ENCODE measurements at regions not wholly inside any gene's neighbourhood (a gene's known extent, or its start where the extent isn't known, plus 50 kb on each side); places are given as distances from the start of the nearest gene placed in this dataset.
"Not testable (repeated sequence)": the region's sequence is repeated elsewhere in the genome, so short reads cannot be mapped to it uniquely, and the experiment has no call there.

- H3K4me3 ChIP-seq; H3K9me3 ChIP-seq; H3K36me3 ChIP-seq (replicated peaks in 1 of 2; ENCODE audit: insufficient read depth in 1 of 2, low read depth in 2 of 2); DNase-seq; H3K27me3 ChIP-seq; H3K4me1 ChIP-seq; intact Hi-C loops (cut with DNase I); H3K27ac ChIP-seq; ATAC-seq: not testable (repeated sequence)
Measured at GRCh38 chr13:24950611-24951010, 145.3 kb upstream of the PABPC3 start.

GRCh38 chr13:24967970-24968369 lies 128.0 kb upstream of the PABPC3 start:
- H3K4me1 ChIP-seq; H3K27me3 ChIP-seq; intact Hi-C loops (cut with DNase I); H3K27ac ChIP-seq; H3K4me3 ChIP-seq; H3K36me3 ChIP-seq (replicated peaks in 1 of 2; ENCODE audit: insufficient read depth in 1 of 2, low read depth in 2 of 2); H3K9me3 ChIP-seq; ATAC-seq; DNase-seq: not testable (repeated sequence)
- 4 to 11% methylated on average over 5 of the region's 5 CpGs for WGBS, 2 donors

- H3K27ac ChIP-seq; H3K27me3 ChIP-seq; intact Hi-C loops (cut with DNase I); ATAC-seq; H3K4me3 ChIP-seq; H3K9me3 ChIP-seq; H3K36me3 ChIP-seq (replicated peaks in 1 of 2; ENCODE audit: insufficient read depth in 1 of 2, low read depth in 2 of 2); H3K4me1 ChIP-seq: not testable (repeated sequence)
- 23 to 31% methylated on average over 2 of the region's 2 CpGs for WGBS, 2 donors
- peak in 4 of 7 experiments; percentile 14 to 59 (median 32) for TF ChIP-seq CTCF (IDR thresholded peaks at IDR 0.05)
- peak in 3 of 4 donors; percentile 11 to 30 (median 20) for DNase-seq
Measured at GRCh38 chr13:24968416-24968815, 127.5 kb upstream of the PABPC3 start.

GRCh38 chr13:24973102-24973501 lies 122.8 kb upstream of the PABPC3 start:
- H3K4me1 ChIP-seq; ATAC-seq; H3K9me3 ChIP-seq; DNase-seq; H3K27me3 ChIP-seq; H3K27ac ChIP-seq; H3K36me3 ChIP-seq (replicated peaks in 1 of 2; ENCODE audit: insufficient read depth in 1 of 2, low read depth in 2 of 2); H3K4me3 ChIP-seq; intact Hi-C loops (cut with DNase I): not testable (repeated sequence)
- 75 to 79% methylated on average over 9 of the region's 9 CpGs for WGBS, 2 donors

GRCh38 chr13:24981181-24981803 lies 114.6 kb upstream of the PABPC3 start:
- DNase-seq; H3K9me3 ChIP-seq; H3K27me3 ChIP-seq; H3K4me1 ChIP-seq; intact Hi-C loops (cut with DNase I); H3K36me3 ChIP-seq (replicated peaks in 1 of 2; ENCODE audit: insufficient read depth in 1 of 2, low read depth in 2 of 2); H3K27ac ChIP-seq; ATAC-seq; H3K4me3 ChIP-seq: not testable (repeated sequence)
- WGBS, 2 donors, result 40 to 55% methylated on average over 3 of the region's 3 CpGs

- no peak for ATAC-seq
- no peak for TF ChIP-seq CTCF (IDR thresholded peaks at IDR 0.05)
- TF ChIP-seq POLR2A (IDR thresholded peaks at IDR 0.05), result no peak
- H3K27me3 ChIP-seq, result peaks cover 0 to 8% of the 10 kb centered on the region in 2 donors
- no peaks in the 10 kb centered on the region for H3K36me3 ChIP-seq (replicated peaks in 1 of 2; ENCODE audit: insufficient read depth in 1 of 2, low read depth in 2 of 2)
- H3K4me1 ChIP-seq, result no peaks in the 10 kb centered on the region
- H3K4me3 ChIP-seq, result no peak overlapping the region
- DNase-seq, result peak in 2 of 4 donors; percentile 7 to 26
- no peaks in the 10 kb centered on the region for H3K9me3 ChIP-seq
- no peak overlapping the region for H3K27ac ChIP-seq
- intact Hi-C loops (cut with DNase I), result no loop called here
- 35 to 38% methylated on average over 5 to 11 of the region's 11 CpGs for WGBS, 2 donors
Measured at GRCh38 chr13:24982333-24982999, 113.5 kb upstream of the PABPC3 start.

GRCh38 chr13:24983094-24983493 lies 112.8 kb upstream of the PABPC3 start:
- H3K27ac ChIP-seq, result no peak overlapping the region
- no peaks in the 10 kb centered on the region for H3K36me3 ChIP-seq (replicated peaks in 1 of 2; ENCODE audit: insufficient read depth in 1 of 2, low read depth in 2 of 2)
- peaks cover 0 to 8% of the 10 kb centered on the region in 2 donors for H3K27me3 ChIP-seq
- no peak overlapping the region for H3K4me3 ChIP-seq
- intact Hi-C loops (cut with DNase I), result no loop called here
- 62 to 68% methylated on average over 8 of the region's 8 CpGs for WGBS, 2 donors
- H3K9me3 ChIP-seq, result no peaks in the 10 kb centered on the region
- H3K4me1 ChIP-seq, result no peaks in the 10 kb centered on the region
- TF ChIP-seq POLR2A (IDR thresholded peaks at IDR 0.05) (no peak), CTCF (IDR thresholded peaks at IDR 0.05) (no peak)
- ATAC-seq (no peak), DNase-seq (no peak)

Measured in body of pancreas (tissue), 4 donors.